ENCODE measurements at regions not wholly inside any gene's neighbourhood (a gene's known extent, or its start where the extent isn't known, plus 50 kb on each side); places are given as distances from the start of the nearest gene placed in this dataset.

DNA sequence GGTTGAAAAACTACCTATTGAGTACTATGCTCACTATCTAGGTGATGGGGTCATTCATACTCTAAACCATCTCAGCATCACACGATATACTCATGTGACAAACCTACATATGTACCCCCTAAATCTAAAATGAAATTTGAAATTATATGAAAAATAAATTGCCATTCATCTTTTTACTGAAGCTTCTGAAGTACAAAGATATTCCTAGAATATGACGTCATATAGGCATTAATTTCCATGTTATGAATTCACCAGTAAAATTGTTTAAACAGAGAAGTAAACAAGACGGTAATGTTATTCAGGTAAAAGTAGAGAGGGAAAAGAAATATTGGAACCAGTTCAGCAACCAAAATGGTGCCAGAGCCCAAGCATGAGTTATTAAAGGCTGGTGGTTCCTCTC, 173.0 kb downstream of the MRPS30 start:
- TF ChIP-seq, protein P1, sequence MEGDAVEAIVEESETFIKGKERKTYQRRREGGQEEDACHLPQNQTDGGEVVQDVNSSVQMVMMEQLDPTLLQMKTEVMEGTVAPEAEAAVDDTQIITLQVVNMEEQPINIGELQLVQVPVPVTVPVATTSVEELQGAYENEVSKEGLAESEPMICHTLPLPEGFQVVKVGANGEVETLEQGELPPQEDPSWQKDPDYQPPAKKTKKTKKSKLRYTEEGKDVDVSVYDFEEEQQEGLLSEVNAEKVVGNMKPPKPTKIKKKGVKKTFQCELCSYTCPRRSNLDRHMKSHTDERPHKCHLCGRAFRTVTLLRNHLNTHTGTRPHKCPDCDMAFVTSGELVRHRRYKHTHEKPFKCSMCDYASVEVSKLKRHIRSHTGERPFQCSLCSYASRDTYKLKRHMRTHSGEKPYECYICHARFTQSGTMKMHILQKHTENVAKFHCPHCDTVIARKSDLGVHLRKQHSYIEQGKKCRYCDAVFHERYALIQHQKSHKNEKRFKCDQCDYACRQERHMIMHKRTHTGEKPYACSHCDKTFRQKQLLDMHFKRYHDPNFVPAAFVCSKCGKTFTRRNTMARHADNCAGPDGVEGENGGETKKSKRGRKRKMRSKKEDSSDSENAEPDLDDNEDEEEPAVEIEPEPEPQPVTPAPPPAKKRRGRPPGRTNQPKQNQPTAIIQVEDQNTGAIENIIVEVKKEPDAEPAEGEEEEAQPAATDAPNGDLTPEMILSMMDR (IDR thresholded peaks at IDR 0.05) = no peak
- no peak for TF ChIP-seq EZH2 (IDR thresholded peaks at IDR 0.05; ENCODE audit: borderline replicate concordance, insufficient read depth, low read depth, low read length, poor library complexity, severe bottlenecking)
